HG02970 (cell line): ENCODE measurements at regions not wholly inside any gene's neighbourhood (a gene's known extent, or its start where the extent isn't known, plus 50 kb on each side); places are given as distances from the start of the nearest gene placed in this dataset.
"Not testable (repeated sequence)": the region's sequence is repeated elsewhere in the genome, so short reads cannot be mapped to it uniquely, and the experiment has no call there.

Experiments used
- ATAC-seq: cut with Tn5 transposase; IDR thresholded peaks from one replicate; pipeline ENCODE4 v1.9.1; 2021; ENCODE audit warnings: mild to moderate bottlenecking, moderate library complexity, moderate number of reproducible peaks; ENCODE audit not compliant: unreplicated experiment, low FRiP score

- ATAC-seq, result no peak
These were observed 251.4 kb upstream of the CTBP2 start for GRCh38 chr10:125411724-125412123.

GRCh38 chr10:125409756-125410155 is 249.4 kb upstream of the CTBP2 start:
- no peak for ATAC-seq

DNA sequence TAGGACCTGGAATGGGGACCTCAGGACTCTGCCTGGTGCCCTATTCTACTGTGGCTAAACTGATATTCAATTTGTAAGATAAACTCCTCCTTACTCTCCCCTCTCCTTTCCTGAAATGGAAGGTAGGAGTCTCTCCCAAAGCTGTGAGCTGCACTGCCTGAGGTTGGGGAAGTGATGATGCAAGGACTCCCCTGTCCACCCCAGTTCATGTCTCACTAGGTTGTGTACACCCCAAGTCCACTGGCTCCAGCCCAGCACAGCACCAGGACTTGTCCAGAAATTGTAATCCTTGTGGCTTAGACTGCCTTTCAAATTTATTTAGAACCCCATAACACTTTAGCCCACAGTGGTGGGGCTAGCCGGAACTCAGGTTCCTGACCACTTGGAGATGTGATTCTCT is 247.2 kb upstream of the CTBP2 start:
- ATAC-seq, result no peak

DNA sequence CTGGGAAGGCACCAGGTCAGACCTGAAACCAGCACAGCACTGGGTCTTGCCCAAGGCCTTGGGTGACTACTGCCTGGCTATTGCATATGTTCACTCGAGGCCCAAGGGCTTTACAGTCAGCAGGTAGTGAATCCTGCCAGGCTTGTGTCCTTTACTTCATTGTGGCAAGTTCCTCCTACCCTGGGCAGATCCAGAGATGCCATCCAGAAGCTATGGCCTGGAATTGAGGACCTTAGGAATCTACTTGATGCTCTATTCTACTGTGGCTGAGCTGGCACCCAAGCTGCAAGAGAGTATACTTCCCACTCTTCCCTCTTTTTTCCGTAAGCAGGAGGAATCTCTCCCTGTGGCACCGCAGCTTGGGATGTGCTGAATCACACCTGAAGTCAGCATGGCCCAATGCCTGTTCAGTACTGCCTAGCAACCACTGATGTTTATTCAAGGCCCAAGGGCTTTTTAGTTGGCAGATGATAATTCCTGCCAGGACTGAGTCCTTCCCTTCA is 246.7 kb upstream of the CTBP2 start:
- no peak for ATAC-seq

DNA sequence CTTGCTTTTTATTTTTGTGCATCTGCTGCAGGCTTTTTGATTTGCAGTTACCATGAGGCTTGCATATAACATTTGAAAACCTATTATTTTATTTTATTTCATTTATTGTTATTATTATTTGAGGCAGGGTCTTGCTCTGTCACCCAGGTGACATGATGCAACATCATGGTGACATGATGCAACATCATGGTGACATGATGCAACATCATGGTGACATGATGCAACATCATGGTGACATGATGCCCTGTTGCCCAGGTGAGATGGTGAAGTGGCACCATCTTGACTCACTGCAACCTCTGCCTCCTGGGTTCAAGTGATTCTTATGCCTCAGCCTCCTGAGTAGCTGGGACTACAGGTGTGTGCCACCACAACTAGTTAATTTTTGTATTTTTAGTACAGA is 244.5 kb upstream of the CTBP2 start:
- not testable (repeated sequence) for ATAC-seq

- no peak for ATAC-seq
These were observed 241.1 kb upstream of the CTBP2 start for GRCh38 chr10:125401462-125401861.

- no peak for ATAC-seq
These were observed 238.9 kb upstream of the CTBP2 start for GRCh38 chr10:125399289-125399688.

DNA sequence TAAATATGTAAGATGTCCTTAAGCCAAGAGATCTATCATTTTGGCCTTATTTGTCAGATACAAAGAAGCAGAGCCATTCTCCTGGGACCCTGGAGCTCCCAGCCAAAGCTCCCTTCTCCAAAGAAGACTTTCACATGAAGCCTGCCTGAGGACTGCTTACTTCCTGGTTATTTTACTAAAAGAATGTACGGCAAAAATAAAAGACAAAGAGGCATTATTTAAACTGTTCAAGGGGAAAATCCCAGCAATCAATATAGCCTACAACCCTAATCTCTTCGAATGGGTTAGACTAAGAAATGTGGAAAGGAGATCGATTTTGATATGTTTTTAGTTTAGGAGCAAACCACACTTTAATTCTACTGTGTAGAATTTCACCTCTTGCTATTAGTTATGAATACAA is 237.9 kb upstream of the CTBP2 start:
- no peak for ATAC-seq

DNA sequence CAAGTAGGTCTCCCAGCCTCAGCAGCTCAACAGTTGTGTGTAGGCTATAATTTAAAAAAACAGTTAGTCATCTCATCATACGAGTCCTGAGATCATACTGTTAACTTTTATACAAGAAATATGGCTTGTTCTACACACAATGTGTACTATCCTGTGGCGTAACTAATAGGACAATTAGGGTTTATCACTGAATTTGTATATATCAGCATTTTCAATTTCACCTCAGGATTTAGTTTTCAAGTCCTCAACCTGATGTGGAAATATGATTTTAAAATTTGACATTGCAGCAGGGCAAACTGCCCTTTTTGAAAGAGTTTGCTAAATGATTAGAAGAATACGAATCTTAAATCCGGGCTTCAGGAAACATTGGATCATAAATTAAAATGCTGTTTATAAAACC is 237.2 kb upstream of the CTBP2 start:
- no peak for ATAC-seq

- no peak for ATAC-seq
These were observed 236.3 kb upstream of the CTBP2 start for GRCh38 chr10:125396676-125397075.

DNA sequence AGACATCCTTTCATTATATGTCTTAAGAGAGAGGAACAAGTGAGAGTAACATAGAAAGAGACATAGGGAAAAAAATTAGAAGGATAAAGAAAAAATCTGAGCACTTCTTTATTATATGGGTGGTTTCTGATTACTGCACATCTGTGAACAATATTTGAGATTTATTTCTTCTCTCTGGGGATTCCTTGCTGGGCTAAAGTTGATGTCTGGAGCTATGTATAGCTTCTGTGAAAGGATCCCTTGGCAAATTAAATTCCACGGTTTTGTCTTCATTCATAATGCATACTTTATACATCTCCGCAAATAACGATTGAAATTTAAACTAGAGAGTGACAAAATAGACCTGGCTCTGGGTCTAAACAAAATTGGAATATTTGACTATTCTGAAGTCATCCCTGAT is 232.2 kb upstream of the CTBP2 start:
- ATAC-seq, result no peak

DNA sequence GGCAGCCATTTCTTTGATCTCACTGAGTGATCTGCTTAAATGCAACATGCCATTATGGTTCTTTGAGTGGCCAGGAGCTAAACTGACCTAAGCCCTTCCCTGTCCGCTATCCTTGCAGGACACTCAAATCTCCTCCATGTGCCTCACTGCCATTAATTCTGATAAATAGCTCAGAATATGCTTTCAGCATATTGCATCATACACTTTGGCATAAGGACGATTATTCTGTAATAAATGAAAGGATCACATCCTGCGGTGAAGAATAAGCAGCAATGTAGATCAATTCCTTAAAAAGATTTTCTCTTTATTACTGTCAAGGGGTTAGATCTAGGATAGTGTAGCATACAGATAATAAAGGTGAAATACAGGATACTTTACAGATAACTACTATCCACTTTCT is 231.8 kb upstream of the CTBP2 start:
- ATAC-seq, result no peak

DNA sequence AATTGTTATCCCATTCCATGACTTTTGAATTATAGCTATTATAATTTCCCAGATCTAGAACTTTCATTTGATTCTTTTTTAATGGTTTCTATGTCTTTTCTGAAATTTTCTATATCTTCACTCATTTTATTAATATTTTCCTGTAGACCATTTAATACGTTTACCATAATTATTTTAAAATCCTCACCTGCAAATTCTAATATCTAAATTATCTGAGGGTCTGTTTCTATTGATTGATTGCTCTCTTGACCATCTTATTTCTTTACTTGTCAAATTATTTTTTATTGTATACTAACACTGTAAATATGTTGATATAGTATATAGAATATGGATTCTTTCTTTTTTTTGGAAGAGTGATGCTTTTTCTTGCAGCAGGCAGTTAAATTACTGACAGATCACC is 229.3 kb upstream of the CTBP2 start:
- no peak for ATAC-seq

GRCh38 chr10:125379592-125379991 is 219.2 kb upstream of the CTBP2 start:
- no peak for ATAC-seq

- no peak for ATAC-seq
These were observed 217.0 kb upstream of the CTBP2 start for GRCh38 chr10:125377368-125377767.

DNA sequence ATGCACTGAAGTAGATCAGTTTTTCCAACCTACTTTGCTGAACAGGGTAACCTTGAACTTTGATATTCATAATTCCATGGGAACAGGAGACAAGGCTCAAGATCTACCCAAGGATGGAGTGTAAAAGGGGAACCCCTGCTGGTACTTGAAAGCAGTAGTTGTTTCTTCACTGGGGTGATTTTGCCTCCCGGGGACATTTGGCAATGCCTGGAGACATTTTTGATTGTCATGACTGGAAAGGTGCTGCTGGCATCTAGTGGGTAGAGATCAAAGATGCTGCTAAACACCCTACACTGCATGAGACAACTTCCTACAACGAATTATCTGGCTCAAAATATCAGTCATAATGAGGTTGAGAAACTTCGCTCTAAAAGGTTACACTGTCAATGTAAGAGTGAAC is 214.8 kb upstream of the CTBP2 start:
- no peak for ATAC-seq

DNA sequence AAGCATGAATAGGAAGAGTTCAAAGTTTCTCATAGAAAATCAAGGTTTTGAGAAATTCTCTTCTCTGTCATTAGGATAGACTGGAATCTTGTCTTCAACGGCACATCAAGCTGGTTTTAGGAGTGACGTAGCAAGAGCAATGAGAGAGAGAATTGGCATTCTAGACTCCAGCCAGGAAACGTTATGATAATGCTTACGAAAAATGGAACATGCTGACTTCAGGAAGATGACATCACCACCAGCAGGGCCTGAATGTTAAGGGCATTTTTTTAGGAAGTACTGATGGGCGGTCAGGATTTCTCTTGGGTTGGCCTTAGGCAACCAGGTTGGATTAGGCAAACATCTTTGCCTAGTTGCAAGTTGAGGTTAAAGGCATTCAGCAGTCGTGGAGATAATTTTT is 213.2 kb upstream of the CTBP2 start:
- no peak for ATAC-seq

- no peak for ATAC-seq
These were observed 210.2 kb upstream of the CTBP2 start for GRCh38 chr10:125370578-125370977.

GRCh38 chr10:125369382-125370326 is 209.3 kb upstream of the CTBP2 start:
- no peak for ATAC-seq

DNA sequence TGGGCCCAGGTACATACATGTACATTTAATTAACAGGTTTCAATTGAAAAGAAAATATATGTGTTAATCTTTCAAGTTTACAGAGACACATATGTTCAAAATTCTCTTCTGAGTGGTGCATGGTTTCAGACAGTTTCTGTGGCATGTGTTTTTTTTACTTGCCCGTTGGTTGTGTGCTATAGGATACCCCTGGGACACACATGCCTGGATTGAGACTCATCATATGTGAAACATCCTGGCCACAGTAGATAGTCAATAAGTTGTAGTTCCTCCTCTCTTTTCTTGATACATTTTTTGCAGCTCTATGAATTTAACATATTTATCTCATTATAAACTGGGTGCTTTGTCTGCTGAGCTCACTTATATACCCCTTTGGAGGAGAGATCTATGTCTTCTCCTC is 207.8 kb upstream of the CTBP2 start:
- ATAC-seq, result no peak

GRCh38 chr10:125363791-125364190 is 203.4 kb upstream of the CTBP2 start:
- no peak for ATAC-seq

DNA sequence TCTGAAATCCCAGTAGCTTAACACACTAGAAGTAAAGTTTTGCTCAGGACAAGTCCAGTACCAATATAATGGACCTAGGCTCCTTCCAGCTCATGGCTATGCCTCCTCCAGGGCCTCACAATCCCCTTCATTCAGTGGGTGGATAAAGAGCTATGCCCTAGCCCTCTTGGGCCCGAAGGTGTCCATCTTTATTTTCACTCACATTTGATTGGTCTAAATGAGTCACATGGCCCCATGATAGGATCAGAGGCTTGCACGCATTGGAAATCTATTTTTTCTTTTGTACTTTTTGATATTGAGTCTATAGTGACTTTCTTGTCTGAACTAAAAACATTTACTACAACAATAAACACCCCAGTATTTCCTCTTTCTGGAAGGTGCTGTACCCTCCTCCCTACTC is 202.6 kb upstream of the CTBP2 start:
- ATAC-seq, result no peak
